ENCODE measurements at regions not wholly inside any gene's neighbourhood (a gene's known extent, or its start where the extent isn't known, plus 50 kb on each side); places are given as distances from the start of the nearest gene placed in this dataset.

GRCh38 chr3:117036259-117036799, 326.8 kb downstream of the TUSC7 start:
- TF ChIP-seq POLR2A (IDR thresholded peaks at IDR 0.05), result no peak
- TF ChIP-seq POLR2AphosphoS5 (IDR thresholded peaks at IDR 0.05), result no peak
- TF ChIP-seq, protein P1, sequence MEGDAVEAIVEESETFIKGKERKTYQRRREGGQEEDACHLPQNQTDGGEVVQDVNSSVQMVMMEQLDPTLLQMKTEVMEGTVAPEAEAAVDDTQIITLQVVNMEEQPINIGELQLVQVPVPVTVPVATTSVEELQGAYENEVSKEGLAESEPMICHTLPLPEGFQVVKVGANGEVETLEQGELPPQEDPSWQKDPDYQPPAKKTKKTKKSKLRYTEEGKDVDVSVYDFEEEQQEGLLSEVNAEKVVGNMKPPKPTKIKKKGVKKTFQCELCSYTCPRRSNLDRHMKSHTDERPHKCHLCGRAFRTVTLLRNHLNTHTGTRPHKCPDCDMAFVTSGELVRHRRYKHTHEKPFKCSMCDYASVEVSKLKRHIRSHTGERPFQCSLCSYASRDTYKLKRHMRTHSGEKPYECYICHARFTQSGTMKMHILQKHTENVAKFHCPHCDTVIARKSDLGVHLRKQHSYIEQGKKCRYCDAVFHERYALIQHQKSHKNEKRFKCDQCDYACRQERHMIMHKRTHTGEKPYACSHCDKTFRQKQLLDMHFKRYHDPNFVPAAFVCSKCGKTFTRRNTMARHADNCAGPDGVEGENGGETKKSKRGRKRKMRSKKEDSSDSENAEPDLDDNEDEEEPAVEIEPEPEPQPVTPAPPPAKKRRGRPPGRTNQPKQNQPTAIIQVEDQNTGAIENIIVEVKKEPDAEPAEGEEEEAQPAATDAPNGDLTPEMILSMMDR (IDR thresholded peaks at IDR 0.05), result no peak
- no peak for TF ChIP-seq EP300 (IDR thresholded peaks at IDR 0.05)
